22Rv1 (cell line): ENCODE measurements at regions not wholly inside any gene's neighbourhood (a gene's known extent, or its start where the extent isn't known, plus 50 kb on each side); places are given as distances from the start of the nearest gene placed in this dataset.

ENCODE experiments used
- H3K27ac ChIP-seq: fragments of 450-650 bp; 2 replicates; pipeline ENCODE4 v1.5.1; 2017
- ZFX ChIP-seq: fragments of 450-650 bp; IDR thresholded peaks from 2 replicates; pipeline ENCODE4 v1.6.1; 2017; ENCODE audit warnings: antibody characterized with exemption, borderline replicate concordance
- TF ChIP-seq, protein P1 (sequence below): fragments of 450-650 bp; IDR thresholded peaks from 2 replicates; pipeline ENCODE4 v1.5.1; 2017; ENCODE audit warnings: mild to moderate bottlenecking

DNA sequence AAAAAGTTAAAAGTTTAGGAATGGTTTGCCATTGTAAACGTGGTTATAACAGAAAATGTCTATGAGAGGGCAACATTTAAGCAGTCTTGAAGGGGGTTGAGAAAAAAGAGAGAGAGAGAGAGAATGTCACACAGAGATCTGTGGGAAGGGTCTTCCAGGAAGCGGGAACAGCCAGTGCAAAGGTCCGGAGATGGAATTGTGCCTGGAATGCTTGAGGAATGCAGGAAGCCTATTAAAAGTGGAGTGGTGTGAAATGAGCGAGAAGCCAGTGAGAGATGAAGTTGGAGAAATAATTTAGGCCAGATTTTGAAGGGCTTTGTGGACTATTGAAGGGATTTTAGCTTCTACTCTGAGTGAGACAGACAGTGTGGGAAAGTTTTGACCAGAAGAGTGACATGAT lies 406.8 kb upstream of the TBX3 start:
- TF ChIP-seq ZFX = no peak
- TF ChIP-seq, protein P1, sequence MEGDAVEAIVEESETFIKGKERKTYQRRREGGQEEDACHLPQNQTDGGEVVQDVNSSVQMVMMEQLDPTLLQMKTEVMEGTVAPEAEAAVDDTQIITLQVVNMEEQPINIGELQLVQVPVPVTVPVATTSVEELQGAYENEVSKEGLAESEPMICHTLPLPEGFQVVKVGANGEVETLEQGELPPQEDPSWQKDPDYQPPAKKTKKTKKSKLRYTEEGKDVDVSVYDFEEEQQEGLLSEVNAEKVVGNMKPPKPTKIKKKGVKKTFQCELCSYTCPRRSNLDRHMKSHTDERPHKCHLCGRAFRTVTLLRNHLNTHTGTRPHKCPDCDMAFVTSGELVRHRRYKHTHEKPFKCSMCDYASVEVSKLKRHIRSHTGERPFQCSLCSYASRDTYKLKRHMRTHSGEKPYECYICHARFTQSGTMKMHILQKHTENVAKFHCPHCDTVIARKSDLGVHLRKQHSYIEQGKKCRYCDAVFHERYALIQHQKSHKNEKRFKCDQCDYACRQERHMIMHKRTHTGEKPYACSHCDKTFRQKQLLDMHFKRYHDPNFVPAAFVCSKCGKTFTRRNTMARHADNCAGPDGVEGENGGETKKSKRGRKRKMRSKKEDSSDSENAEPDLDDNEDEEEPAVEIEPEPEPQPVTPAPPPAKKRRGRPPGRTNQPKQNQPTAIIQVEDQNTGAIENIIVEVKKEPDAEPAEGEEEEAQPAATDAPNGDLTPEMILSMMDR = 0 out of 2 replicates have a peak, but pooled peaks have one; percentile 1
- H3K27ac ChIP-seq = no peak overlapping the region

DNA sequence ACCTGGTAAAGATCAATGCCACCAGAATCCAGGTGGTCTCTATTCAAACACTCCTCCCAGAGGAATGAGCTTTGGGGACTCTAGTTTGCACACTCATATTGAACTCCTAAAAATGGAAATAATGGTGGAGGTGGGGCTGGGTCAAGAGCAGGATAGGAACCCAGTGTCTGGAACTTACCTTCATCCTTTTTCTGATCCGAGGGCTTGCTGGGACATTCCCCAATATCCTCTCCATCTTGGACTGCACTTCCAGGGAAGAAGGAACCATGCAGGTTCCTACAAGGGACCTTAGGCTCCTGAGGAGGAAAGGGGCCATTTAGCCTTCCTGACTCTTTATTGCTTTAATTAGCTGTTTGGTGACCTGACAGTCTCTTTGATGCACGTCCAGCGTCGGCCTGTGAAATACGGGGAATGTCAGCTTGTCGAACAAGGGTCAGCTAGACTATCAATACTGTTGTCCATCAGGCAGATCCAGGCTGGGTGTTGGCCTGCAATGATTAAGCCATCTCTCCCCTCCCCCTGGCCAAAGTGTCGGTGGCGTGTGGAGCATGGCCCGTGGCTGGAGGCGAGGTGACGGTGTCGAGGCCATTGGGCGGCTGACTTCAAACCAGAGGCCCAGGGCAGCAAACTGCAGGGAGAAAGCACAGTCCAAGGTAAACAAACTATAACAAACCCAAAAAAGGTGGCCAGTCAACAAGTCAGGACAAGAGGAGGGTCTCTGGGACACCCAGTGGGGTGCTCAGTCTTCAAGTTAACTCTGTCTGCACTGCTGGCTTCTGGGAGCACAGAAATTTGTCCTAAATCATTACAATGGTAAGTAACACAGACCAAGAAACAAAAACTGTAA lies 405.2 kb upstream of the TBX3 start:
- H3K27ac ChIP-seq = no peak overlapping the region
- TF ChIP-seq, protein P1 = no peak
- TF ChIP-seq ZFX = no peak

DNA sequence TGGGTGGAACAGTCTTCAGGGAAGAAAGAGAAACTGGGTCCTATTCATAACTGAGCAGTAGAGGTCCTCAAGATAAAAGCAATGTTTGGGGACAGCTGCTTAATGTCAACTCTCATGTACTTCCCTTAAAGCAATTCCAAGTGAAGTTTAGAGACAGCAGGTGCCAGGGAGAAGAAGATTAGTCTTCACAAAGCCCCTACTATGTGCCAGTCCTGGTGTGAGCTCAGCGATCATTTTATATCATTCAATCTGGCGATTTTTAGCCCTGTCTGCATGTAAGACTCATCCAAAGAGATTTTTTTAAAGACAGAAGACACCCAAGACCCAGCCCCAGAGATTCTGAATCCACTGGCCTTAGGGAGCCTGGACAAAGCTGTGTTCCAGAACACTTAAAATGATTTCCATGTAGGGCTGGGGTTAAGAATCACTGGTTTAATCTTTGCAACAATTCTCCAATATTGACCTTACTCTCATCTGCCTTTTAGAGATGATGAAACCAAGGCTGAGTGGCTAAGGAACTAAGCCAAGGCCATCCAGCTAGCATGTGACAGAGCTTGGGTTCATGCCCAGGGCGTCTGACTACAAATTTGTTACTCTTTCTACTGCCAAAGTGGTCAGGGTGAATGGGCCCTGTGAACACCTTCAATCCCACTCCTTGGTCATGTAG lies 404.5 kb upstream of the TBX3 start:
- TF ChIP-seq, protein P1 = no peak
- no peak for TF ChIP-seq ZFX
- H3K27ac ChIP-seq = no peak overlapping the region

DNA sequence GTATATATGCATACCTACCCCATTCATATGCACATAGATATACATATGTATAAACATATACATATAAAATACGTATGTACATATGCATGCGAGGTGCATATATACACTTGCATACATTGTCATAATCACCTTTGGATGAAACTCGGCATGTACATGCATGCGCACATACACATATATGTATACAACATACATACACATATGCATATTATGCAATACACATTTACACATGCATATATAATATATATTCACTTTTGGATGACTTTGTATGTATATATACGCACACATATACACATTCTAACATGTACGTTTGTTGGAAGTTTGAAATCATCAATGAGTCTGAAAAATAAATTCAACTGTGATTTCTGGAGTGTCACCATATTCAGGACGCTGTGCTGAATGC lies 401.6 kb upstream of the TBX3 start:
- H3K27ac ChIP-seq = no peak overlapping the region
- no peak for TF ChIP-seq ZFX
- TF ChIP-seq, protein P1 = no peak

DNA sequence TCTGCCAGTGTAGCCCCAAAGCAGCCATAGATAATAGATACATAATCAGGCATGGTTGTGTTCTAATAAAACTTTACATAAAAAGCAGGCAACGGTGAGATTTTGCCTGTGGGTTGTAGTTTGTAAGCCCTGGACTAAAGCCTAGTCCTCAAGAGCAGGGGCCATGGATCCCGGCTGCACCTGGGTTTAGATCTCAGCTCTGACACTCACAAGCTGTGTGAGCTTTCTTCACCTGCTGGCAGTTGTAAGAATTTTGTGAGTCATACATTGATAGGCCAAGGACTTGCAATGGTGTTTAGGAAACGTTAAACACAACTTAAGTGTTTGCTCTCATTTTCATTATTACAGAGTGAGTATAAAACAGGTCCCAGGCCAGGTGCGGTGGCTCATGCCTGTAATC lies 395.8 kb upstream of the TBX3 start:
- TF ChIP-seq, protein P1 = no peak
- H3K27ac ChIP-seq = no peak overlapping the region

DNA sequence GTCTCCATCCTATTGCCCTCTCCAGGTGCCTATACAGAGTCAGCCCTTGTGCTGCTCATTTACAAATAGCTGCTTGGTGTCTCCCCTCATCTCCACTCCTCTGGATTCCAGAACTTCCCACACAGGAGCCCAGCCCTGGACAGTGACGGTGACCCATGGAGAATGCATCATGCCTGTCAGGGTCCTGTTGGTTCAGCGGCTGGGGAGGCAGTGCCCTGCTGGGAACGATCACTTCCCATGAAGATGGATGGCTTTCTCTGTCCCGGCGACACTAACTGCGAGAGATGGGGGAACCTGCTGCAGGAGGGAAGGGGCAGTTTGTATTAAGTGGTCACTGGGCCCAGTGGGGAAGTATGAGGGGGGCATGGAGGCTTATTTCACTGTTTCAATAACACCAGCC lies 395.0 kb upstream of the TBX3 start:
- no peak for TF ChIP-seq ZFX
- TF ChIP-seq, protein P1 = no peak
- H3K27ac ChIP-seq = no peak overlapping the region

DNA sequence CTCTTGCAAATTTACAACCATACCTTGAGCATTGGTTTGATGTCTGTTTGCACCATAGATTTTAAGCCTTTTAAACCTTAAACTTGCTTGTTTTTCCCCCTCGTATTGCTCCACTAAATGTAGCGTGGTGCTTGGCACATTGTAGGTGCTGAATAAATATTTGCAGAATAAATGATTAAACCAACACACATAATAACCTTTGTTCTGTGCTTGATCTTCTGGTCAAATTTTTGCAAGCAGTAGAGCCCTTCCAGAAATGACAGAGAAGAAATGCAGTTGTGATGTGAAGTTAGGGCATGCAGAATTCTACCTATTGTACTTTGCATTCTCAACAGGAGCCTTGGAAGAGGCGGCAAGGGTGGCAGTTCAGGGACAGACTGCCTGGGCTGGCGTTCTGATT lies 394.4 kb upstream of the TBX3 start:
- H3K27ac ChIP-seq = no peak overlapping the region
- TF ChIP-seq, protein P1 = no peak
- TF ChIP-seq ZFX = no peak
